Dendritic cell treated with granulocyte-macrophage colony-stimulating factor and Interleukin-4, amounts not matched to agents 40 ng/mL and 50 ng/mL, for 4 days (primary cell): ENCODE measurements at regions not wholly inside any gene's neighbourhood (a gene's known extent, or its start where the extent isn't known, plus 50 kb on each side); places are given as distances from the start of the nearest gene placed in this dataset.

Experiments used
- H3K27ac Mint-ChIP-seq: one replicate; pipeline ENCODE4 v1.8.0; 2022; ENCODE audit warnings: mild to moderate bottlenecking, mixed read lengths
- H3K27me3 Mint-ChIP-seq: one replicate; pipeline ENCODE4 v1.8.0; 2022; ENCODE audit warnings: mild to moderate bottlenecking, mixed read lengths
- H3K36me3 Mint-ChIP-seq: one replicate; pipeline ENCODE4 v1.8.0; 2022; ENCODE audit warnings: low read depth, mixed read lengths
- H3K4me1 Mint-ChIP-seq: one replicate; pipeline ENCODE4 v1.8.0; 2022; ENCODE audit warnings: low read depth, mixed read lengths
- H3K4me3 Mint-ChIP-seq: one replicate; pipeline ENCODE4 v1.8.0; 2022; ENCODE audit warnings: mild to moderate bottlenecking, moderate library complexity, mixed read lengths
- H3K9me3 Mint-ChIP-seq: one replicate; pipeline ENCODE4 v1.8.0; 2022; ENCODE audit warnings: mixed read lengths
- intact Hi-C: fragments of 100-400 bp; cut with micrococcal nuclease; formaldehyde crosslinking; loops from one replicate; pipeline ENCODE4 v1.15.0; 2022

DNA sequence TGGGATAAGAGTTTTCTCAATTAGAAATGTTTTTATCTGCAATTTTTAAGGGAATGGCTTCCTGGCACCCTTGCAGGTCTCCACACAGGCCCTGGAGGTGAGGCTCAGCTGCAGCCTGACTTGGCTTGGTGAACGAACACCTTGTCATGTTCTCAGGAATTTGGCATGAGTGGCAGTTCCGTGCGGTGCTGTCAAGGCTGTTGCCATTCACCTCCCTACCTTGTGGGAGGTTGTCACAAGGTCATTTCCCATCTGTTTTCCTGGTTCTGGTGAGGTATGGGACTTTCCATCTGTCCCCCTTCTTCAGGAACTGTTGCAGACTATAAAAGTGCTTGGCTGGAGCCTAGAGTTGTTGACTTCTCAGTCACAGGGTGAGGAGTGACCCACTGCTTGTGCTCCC, 82.9 kb downstream of the ELOVL4 start:
- intact Hi-C loops: loop anchor here (10.0 kb wide), 1 partner anchor 790 kb away; the partner anchor contains the start of gene PHIP
- H3K4me3 Mint-ChIP-seq: no peak overlapping the region
- no peak overlapping the region for H3K27ac Mint-ChIP-seq
- H3K4me1 Mint-ChIP-seq: peaks cover 9% of the 10 kb centered on the region
- H3K36me3 Mint-ChIP-seq: no peaks in the 10 kb centered on the region
- no peaks in the 10 kb centered on the region for H3K9me3 Mint-ChIP-seq
- H3K27me3 Mint-ChIP-seq: peaks cover 4% of the 10 kb centered on the region

DNA sequence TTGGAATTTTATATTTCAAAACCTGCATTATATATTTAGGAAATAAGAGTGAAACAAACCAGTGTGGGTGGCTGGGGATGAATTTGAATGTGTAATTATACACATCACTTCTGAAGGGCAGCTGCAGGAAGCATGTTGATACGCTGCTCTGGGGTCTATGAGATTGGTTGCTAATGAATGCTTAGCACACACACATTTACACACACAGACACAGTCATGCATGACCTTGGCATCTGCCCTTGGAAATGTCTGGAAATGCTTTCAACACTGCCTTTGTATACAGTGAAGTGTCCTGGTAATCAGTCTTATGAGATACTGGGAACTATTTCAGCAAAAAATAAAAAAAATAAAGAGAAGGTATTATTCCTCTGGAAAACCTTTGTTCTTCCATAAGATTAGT, 83.4 kb downstream of the ELOVL4 start:
- Mint-ChIP-seq H3K27ac (no peak overlapping the region), H3K9me3 (no peaks in the 10 kb centered on the region), H3K36me3 (no peaks in the 10 kb centered on the region), H3K27me3 (peaks cover 4% of the 10 kb centered on the region), H3K4me1 (peaks cover 7% of the 10 kb centered on the region), H3K4me3 (no peak overlapping the region)
- intact Hi-C loops: loop anchor here (10.0 kb wide), 1 partner anchor 789 kb away; the partner anchor contains the start of gene PHIP

DNA sequence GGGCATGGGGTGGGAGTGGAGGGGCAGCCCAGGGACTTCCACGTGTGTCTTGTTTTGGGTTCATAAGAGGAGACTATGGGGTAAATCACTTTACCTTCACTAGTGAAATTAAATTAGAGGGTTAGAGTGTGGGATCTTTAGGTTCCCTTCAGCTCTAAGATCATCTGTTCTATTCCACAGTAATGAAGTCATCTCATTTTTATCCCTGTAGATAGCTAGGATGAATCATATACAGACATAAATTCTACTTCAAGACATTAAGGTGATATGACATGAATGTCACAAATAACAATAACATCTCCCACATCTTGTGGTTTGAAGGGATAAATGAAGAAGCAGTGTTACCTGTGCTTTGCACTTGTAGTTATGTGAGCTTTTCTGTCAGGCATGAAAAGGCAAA, 83.8 kb downstream of the ELOVL4 start:
- Mint-ChIP-seq H3K36me3 (no peaks in the 10 kb centered on the region), H3K9me3 (no peaks in the 10 kb centered on the region), H3K27ac (no peak overlapping the region), H3K27me3 (peaks cover 4% of the 10 kb centered on the region), H3K4me3 (no peak overlapping the region), H3K4me1 (peaks cover 7% of the 10 kb centered on the region)
- intact Hi-C loops: loop anchor here (10.0 kb wide), 1 partner anchor 789 kb away; the partner anchor contains the start of gene PHIP

DNA sequence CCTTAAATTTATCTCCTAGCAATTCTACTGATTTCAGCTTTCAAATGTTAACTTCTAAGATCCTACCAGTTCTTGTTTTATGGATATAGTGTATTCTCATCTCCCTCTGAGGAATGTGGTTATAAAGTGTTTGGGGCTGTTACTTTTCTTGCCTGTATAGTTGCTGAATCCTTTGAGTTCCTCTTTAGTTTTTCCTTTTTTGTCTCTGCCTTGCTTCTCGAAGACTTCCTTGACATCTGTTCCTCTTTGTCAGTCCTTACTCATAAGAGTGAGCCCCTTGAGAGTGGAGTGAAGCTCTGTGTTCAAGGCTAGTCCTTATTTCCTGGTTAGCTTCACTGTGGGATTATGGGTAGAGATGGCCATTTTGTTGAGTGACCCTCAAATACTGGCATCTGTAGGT, 84.6 kb downstream of the ELOVL4 start:
- H3K9me3 Mint-ChIP-seq: no peaks in the 10 kb centered on the region
- H3K4me1 Mint-ChIP-seq: peaks cover 7% of the 10 kb centered on the region
- peak overlapping the region; percentile 9 for H3K27ac Mint-ChIP-seq
- no peaks in the 10 kb centered on the region for H3K36me3 Mint-ChIP-seq
- H3K4me3 Mint-ChIP-seq: no peak overlapping the region
- peaks cover 4% of the 10 kb centered on the region for H3K27me3 Mint-ChIP-seq
- intact Hi-C loops: loop anchor here (10.0 kb wide), 1 partner anchor 788 kb away; the partner anchor contains the start of gene PHIP

DNA sequence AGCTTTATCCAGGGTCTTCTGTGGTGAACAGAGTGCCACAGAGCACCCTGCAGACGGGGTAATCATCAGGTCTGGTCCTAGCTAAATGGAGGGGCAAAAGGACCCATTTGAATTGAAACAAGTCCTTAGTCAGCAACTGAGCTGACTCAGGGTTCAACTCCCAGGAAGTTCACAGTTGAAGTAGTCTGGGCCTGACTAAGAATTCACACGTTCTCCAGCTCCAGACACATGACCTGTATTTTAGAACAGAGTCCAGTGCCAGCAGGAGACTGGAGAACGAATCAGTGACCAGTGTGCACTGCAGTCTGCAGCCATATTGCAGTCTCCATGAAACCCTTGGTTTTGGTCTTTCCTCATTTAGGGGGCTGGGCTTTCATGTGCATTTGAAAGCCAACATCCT, 85.2 kb downstream of the ELOVL4 start:
- peaks cover 7% of the 10 kb centered on the region for H3K4me1 Mint-ChIP-seq
- no peak overlapping the region for H3K4me3 Mint-ChIP-seq
- no peaks in the 10 kb centered on the region for H3K36me3 Mint-ChIP-seq
- no peaks in the 10 kb centered on the region for H3K9me3 Mint-ChIP-seq
- intact Hi-C loops: loop anchor here (10.0 kb wide), 1 partner anchor 787 kb away; the partner anchor contains the start of gene PHIP
- no peak overlapping the region for H3K27ac Mint-ChIP-seq
- H3K27me3 Mint-ChIP-seq: peaks cover 4% of the 10 kb centered on the region

DNA sequence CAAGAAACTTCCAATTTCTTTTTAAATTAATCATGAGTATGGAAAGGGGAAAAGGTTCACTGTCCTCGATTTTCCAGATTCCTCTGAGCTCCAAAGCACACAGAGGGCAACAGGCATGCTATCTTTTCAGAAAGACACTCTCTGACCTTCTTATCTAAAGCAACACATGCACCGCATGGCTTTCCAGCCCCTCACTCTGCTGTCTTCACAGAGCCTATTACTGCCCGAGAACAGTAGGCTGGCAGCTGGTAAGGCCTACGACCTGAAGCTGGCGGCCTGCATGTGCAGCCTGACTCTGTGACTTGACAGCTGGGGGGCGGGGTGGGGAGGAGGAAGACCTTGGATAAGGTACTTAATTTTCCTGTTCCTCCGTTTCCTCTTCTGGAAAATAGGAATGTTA, 86.3 kb downstream of the ELOVL4 start:
- Mint-ChIP-seq H3K4me1 (peaks cover 7% of the 10 kb centered on the region), H3K9me3 (no peaks in the 10 kb centered on the region), H3K27me3 (peaks cover 3% of the 10 kb centered on the region), H3K36me3 (no peaks in the 10 kb centered on the region), H3K4me3 (no peak overlapping the region), H3K27ac (no peak overlapping the region)
- intact Hi-C loops: loop anchor here (10.0 kb wide), 1 partner anchor 786 kb away; the partner anchor contains the start of gene PHIP

DNA sequence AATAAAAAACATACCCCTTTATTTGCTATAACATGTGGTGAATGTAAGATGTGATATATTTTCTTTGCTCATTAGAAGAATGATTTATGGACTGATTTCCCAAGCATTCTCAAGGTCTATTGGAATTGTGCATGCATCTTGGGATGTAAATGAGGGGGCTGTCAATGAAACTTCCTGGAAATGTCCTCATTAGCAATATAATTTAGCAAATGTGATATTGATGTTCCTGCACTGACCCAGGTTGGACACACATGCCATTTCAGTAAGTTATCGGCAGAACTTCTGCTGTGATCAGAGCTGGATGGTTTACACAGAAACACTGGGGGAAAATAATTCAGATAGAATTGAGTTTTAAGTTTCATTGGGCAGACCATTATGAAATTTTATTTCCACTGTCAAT, 99.9 kb downstream of the ELOVL4 start:
- H3K27ac Mint-ChIP-seq: no peak overlapping the region
- H3K27me3 Mint-ChIP-seq: peaks cover 18% of the 10 kb centered on the region
- intact Hi-C loops: no loop called here
- no peak overlapping the region for H3K4me3 Mint-ChIP-seq
- no peaks in the 10 kb centered on the region for H3K36me3 Mint-ChIP-seq
- no peaks in the 10 kb centered on the region for H3K9me3 Mint-ChIP-seq
- H3K4me1 Mint-ChIP-seq: peaks cover 6% of the 10 kb centered on the region

DNA sequence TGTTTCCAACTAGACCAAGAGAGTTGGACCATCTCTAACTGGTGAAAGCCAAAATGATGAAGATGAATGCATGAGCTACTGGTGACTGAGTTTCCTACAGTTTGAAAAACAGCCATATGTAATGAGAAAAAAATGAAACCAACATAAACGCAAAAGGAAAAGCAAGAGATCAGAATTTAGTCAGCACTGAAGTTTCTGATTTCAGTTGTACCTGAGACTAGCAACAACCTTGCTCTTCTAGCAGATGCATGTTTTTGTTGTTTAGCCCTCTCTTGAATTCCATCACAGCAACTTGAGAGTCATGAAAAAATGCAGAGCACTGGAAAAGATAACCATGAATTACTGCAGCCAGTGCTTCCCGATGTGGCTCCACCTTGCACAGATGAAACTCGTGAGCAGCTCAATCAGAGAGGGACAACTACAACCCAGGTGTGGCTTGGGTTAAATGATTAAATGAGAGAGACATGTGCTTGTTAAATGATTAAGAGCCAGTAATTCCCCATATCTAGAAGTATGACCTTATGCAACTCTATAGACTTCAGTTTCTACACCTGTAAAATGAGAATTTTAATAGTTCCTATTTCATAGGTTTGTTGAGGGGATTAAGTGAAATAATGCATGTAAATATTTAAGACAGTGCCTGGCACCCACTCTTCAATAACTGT, 104.8 kb downstream of the ELOVL4 start:
- Mint-ChIP-seq H3K36me3 (no peaks in the 10 kb centered on the region), H3K9me3 (no peaks in the 10 kb centered on the region), H3K4me1 (peaks cover 27% of the 10 kb centered on the region), H3K27me3 (no peaks in the 10 kb centered on the region), H3K4me3 (no peak overlapping the region), H3K27ac (no peak overlapping the region)
- intact Hi-C loops: no loop called here

DNA sequence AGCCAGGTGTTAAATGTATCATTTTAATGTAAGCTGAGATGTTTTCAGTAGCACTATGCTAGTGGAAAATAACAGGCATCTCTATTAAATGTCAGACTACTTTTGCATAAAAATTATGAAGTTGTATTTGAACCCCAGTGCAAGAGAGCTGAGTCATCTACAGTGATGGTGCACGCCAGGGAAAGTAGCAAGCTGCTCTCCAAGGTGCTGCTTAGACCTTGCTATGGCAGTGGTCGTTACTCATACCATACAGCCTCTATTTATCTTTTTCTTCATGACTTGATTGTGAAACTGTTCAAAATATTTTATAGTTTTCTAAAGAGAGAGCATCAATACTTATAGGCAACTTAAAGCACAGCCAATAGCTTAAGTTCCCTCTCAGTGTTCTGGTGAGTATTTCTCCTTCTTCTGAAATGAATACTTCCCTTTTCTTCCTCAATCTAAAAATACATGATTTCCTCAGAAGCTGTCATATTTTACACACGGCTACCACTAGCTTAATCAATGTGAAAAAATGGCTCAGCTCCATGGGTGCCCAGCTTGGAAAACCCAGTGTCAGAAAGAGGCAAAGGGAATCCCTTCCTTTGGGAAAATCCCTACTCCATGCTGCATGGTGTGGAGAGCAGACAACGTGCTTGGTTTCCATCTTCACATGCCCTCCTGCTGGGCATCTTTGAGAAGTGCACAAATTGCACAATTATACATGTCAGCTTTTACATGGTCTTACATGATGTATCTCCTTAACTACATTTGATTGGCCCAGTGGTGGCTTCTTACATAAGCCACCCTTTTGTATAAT, 105.6 kb downstream of the ELOVL4 start:
- H3K4me3 Mint-ChIP-seq: no peak overlapping the region
- H3K36me3 Mint-ChIP-seq: no peaks in the 10 kb centered on the region
- H3K27me3 Mint-ChIP-seq: peaks cover under 1% of the 10 kb centered on the region
- no peak overlapping the region for H3K27ac Mint-ChIP-seq
- peaks cover 5% of the 10 kb centered on the region for H3K9me3 Mint-ChIP-seq
- H3K4me1 Mint-ChIP-seq: peaks cover 30% of the 10 kb centered on the region
- intact Hi-C loops: no loop called here

DNA sequence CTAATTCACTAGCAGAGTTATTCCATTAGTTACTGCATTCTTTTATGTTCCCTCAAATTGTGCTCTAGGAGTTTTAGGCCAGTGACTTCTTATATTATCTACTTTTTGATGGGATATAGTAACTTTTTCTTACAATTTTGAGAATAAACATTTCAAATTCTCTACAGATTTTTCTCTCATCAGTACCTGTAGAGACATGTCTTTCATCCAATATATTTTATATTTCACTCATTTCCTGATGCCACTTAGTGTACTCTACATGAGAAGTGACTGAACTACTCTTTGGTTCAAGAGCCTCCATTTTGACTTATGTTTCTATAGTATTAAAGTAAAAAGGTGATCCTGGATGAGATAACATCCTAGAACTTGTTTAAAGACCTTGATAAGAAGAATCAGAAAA, 108.5 kb downstream of the ELOVL4 start:
- Mint-ChIP-seq H3K36me3 (no peaks in the 10 kb centered on the region), H3K27me3 (peaks cover 4% of the 10 kb centered on the region), H3K27ac (no peak overlapping the region), H3K9me3 (peaks cover 13% of the 10 kb centered on the region), H3K4me1 (peaks cover 31% of the 10 kb centered on the region), H3K4me3 (no peak overlapping the region)
- intact Hi-C loops: no loop called here

DNA sequence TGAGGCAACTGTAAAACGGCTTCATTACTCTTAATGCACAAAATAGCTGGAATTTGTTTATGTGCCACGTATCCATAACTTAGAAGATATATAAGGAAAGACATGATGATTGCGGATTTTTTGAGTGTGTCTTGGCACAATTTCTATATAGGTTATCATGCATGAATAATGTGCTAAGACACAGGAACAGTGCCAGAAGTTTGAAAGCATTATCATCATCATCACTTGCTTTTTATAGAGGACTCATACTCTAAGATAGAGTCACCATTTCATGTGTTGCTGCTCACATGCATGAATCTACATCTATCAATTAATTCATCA, 113.4 kb downstream of the ELOVL4 start:
- no peak overlapping the region for H3K27ac Mint-ChIP-seq
- peaks cover 13% of the 10 kb centered on the region for H3K9me3 Mint-ChIP-seq
- no peak overlapping the region for H3K4me3 Mint-ChIP-seq
- peaks cover 10% of the 10 kb centered on the region for H3K4me1 Mint-ChIP-seq
- intact Hi-C loops: no loop called here
- H3K27me3 Mint-ChIP-seq: peaks cover 7% of the 10 kb centered on the region
- H3K36me3 Mint-ChIP-seq: no peaks in the 10 kb centered on the region

DNA sequence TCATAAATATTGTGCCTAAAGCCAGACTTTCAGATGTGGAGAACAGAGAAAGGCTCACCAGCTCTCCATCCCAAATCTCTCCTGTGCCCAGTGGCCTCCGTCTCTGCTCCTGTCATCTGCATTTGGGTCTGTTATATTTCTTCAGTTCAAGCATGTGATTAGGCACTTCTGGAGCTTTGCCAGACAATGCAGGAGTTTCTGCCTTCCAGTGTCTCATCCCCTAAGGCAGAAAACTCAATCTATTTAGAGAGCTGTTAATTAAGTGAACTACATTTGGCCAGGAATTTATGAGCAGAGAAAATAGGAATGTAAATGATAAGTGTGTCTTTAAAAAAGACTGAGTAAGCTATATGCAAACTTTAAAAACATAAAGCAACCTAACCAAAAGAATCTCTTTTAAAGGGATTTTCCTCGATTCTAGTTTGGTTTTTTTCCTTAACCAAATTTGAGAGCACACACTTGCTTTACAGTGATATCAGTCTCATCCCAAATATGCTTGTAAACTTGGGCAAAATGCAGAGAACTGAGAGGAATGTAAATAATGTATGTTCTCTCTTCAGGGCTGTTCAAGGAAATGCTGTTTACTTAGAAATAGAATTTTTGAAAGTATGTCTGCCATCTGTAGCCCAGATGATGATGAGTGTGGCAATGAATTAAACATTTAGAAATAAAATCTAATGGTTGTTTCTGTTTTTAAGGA, 113.9 kb downstream of the ELOVL4 start:
- intact Hi-C loops: no loop called here
- no peaks in the 10 kb centered on the region for H3K36me3 Mint-ChIP-seq
- peaks cover 10% of the 10 kb centered on the region for H3K4me1 Mint-ChIP-seq
- H3K9me3 Mint-ChIP-seq: peaks cover 13% of the 10 kb centered on the region
- H3K4me3 Mint-ChIP-seq: no peak overlapping the region
- H3K27me3 Mint-ChIP-seq: peaks cover 7% of the 10 kb centered on the region
- no peak overlapping the region for H3K27ac Mint-ChIP-seq

DNA sequence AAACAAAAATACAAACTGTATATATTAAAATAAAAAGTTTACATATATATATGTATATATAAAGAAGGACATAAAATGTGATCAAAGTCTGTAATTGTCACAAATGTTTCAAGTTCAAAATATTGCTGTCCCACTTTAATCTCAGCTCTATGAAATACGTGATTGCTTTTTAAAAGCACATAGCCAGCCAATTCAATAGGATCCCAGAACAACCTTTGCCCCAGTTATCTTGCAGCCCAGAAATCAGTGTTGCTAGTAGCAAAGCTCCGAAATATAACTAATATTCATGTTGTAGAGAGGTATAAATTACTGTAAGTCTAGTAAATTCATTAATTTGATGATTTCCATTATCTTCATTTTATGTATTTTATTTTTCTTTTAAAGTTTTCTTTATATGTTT, 114.6 kb downstream of the ELOVL4 start:
- intact Hi-C loops: no loop called here
- H3K27me3 Mint-ChIP-seq: peaks cover 7% of the 10 kb centered on the region
- no peak overlapping the region for H3K27ac Mint-ChIP-seq
- no peak overlapping the region for H3K4me3 Mint-ChIP-seq
- peaks cover 13% of the 10 kb centered on the region for H3K9me3 Mint-ChIP-seq
- H3K4me1 Mint-ChIP-seq: peaks cover 10% of the 10 kb centered on the region
- H3K36me3 Mint-ChIP-seq: no peaks in the 10 kb centered on the region

DNA sequence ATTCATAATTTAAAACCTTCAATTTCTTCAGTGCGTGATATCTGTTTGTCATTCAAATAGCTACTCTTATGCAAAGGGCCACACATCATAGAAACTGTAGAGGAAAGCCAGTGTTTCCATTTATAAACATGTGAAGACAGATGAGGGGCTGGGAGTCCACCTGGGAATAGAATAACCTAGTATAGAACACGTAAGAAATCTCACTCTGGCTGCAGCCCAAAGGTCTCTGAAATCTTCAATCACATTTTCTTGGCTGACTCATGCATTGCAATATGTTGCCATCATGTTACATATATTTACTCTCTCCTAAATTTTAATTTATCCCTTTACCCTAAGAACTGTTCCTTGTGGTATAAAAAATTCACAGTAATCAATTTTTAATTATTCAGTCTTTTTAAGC, 123.2 kb downstream of the ELOVL4 start:
- H3K27me3 Mint-ChIP-seq: peaks cover 10% of the 10 kb centered on the region
- peaks cover 8% of the 10 kb centered on the region for H3K9me3 Mint-ChIP-seq
- H3K4me3 Mint-ChIP-seq: no peak overlapping the region
- no peak overlapping the region for H3K27ac Mint-ChIP-seq
- intact Hi-C loops: no loop called here
- no peaks in the 10 kb centered on the region for H3K4me1 Mint-ChIP-seq
- no peaks in the 10 kb centered on the region for H3K36me3 Mint-ChIP-seq
